Activated B cell treated with CpG ODN at 0.5 μM for 24 hours (primary cell): ENCODE measurements at regions not wholly inside any gene's neighbourhood (a gene's known extent, or its start where the extent isn't known, plus 50 kb on each side); places are given as distances from the start of the nearest gene placed in this dataset.

Experiments
- ATAC-seq: fragments of 200-7000 bp; cut with Tn5 transposase; one replicate; pipeline ENCODE4 v1.10.0; 2021; ENCODE audit warnings: low read depth, mild to moderate bottlenecking, moderate library complexity
- CTCF ChIA-PET: fragments of 350-600 bp; sonication (Branson Sonifier 250); formaldehyde crosslinking; loops from one replicate; lab custom pipeline; 2021; ENCODE audit warnings: antibody characterized with exemption; lab: Charles Lee
- POLR2A ChIA-PET: fragments of 350-600 bp; sonication (Branson Sonifier 250); formaldehyde crosslinking; loops from one replicate; lab custom pipeline; 2021; ENCODE audit warnings: antibody characterized with exemption; lab: Charles Lee
- DNase-seq: peaks from one replicate; pipeline ENCODE4 v3.0.0; 2022
- H3K27ac Mint-ChIP-seq: one replicate; pipeline ENCODE4 v1.8.0; 2020; ENCODE audit warnings: mixed read lengths
- H3K27me3 Mint-ChIP-seq: one replicate; pipeline ENCODE4 v1.8.0; 2021; ENCODE audit warnings: mixed read lengths
- H3K36me3 Mint-ChIP-seq: one replicate; pipeline ENCODE4 v1.8.0; 2021; ENCODE audit warnings: low read depth, mixed read lengths
- H3K4me1 Mint-ChIP-seq: one replicate; pipeline ENCODE4 v1.8.0; 2021; ENCODE audit warnings: mixed read lengths
- H3K4me3 Mint-ChIP-seq: one replicate; pipeline ENCODE4 v1.8.0; 2020; ENCODE audit warnings: mild to moderate bottlenecking, mixed read lengths
- H3K9me3 Mint-ChIP-seq: one replicate; pipeline ENCODE4 v1.8.0; 2020; ENCODE audit warnings: mixed read lengths
- intact Hi-C: fragments of 100-400 bp; cut with micrococcal nuclease; formaldehyde crosslinking; loops from one replicate; pipeline ENCODE4 v1.15.1; 2024
- TF ChIP-seq, protein P1 (sequence below): fragments of 200-600 bp; IDR thresholded peaks from one replicate; pipeline ENCODE4 v1.8.0; 2022; ENCODE audit warnings: antibody characterized with exemption, mild to moderate bottlenecking

DNA sequence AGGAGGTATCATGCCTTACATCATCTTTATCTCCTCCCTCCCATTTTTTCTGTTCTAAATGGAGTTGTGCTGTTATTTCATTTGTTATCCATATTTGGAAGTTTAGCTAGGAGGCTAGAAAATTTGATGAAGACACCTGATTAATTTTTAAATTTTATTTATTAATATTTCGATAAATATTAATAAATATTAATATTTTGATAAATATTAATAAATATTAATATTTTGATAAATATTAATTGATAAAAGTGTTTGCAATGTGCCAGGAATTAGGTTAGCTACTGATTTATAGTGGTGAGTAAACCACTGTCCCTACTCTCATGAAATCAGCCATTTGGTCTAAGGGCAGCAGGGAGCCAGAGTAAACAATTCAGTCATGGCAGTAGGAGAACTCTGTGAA lies 161.4 kb downstream of the GNAT3 start:
- Mint-ChIP-seq H3K9me3 (no peaks in the 10 kb centered on the region), H3K36me3 (no peaks in the 10 kb centered on the region), H3K27me3 (no peaks in the 10 kb centered on the region), H3K4me3 (no peak overlapping the region), H3K4me1 (no peaks in the 10 kb centered on the region), H3K27ac (no peak overlapping the region)
- ChIA-PET CTCF (no interaction called here), POLR2A (no interaction called here)
- intact Hi-C loops = no loop called here
- DNase-seq (no peak), ATAC-seq (no peak)
- TF ChIP-seq, protein P1, sequence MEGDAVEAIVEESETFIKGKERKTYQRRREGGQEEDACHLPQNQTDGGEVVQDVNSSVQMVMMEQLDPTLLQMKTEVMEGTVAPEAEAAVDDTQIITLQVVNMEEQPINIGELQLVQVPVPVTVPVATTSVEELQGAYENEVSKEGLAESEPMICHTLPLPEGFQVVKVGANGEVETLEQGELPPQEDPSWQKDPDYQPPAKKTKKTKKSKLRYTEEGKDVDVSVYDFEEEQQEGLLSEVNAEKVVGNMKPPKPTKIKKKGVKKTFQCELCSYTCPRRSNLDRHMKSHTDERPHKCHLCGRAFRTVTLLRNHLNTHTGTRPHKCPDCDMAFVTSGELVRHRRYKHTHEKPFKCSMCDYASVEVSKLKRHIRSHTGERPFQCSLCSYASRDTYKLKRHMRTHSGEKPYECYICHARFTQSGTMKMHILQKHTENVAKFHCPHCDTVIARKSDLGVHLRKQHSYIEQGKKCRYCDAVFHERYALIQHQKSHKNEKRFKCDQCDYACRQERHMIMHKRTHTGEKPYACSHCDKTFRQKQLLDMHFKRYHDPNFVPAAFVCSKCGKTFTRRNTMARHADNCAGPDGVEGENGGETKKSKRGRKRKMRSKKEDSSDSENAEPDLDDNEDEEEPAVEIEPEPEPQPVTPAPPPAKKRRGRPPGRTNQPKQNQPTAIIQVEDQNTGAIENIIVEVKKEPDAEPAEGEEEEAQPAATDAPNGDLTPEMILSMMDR = no peak

DNA sequence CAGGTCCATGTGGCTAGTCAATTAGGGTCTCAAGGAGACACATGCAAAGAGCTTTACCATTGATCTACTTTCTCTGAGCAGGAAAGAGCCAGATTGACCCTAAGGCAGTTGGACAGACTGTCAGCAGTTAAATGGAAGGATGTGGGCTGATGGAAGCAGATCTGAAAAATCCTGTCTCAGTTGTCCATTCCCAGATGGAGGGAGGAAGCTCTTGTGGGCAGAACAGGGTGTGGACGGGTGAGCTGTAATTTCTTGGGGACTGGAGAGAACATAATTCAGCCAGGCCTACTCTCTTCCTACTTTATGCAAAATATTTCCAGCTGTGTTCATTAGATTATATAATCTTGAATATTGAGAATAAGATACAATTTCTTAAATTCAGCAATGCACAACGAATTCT lies 163.6 kb downstream of the GNAT3 start:
- intact Hi-C loops = no loop called here
- CTCF ChIA-PET = no interaction called here

DNA sequence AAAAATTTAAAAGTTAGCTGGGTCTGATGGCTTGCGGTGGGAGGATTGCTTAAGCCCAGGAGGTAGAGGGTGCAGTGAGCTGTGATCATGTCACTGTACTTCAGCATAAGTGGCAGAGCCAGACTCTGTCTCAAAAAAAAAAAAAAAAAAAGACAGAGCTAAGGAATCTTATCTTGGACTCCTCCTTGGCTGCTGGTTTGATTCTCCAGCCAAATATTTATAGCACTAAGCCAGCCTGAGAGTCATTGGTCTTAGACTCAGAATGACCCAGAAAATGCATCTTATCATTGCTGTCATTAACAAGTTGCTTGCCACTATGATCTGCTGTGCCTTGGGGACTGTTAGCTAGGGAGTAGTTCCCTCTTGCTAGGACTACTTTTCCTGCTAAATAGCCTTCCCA lies 164.7 kb downstream of the GNAT3 start:
- Mint-ChIP-seq H3K36me3 (no peaks in the 10 kb centered on the region), H3K27ac (no peak overlapping the region), H3K9me3 (no peaks in the 10 kb centered on the region), H3K4me3 (no peak overlapping the region), H3K4me1 (no peaks in the 10 kb centered on the region), H3K27me3 (no peaks in the 10 kb centered on the region)
- TF ChIP-seq, protein P1 = no peak
- DNase-seq = no peak
- ChIA-PET CTCF (no interaction called here), POLR2A (no interaction called here)
- intact Hi-C loops = no loop called here
- no peak for ATAC-seq

More for the DNA sequence above, 163.6 kb downstream of the GNAT3 start:
- no peak for ATAC-seq
- H3K36me3 Mint-ChIP-seq = no peaks in the 10 kb centered on the region
- no peaks in the 10 kb centered on the region for H3K4me1 Mint-ChIP-seq
- no peak overlapping the region for H3K4me3 Mint-ChIP-seq
- H3K9me3 Mint-ChIP-seq = no peaks in the 10 kb centered on the region
- TF ChIP-seq, protein P1 = no peak
- H3K27ac Mint-ChIP-seq = no peak overlapping the region
- POLR2A ChIA-PET = no interaction called here
- DNase-seq = no peak
- H3K27me3 Mint-ChIP-seq = no peaks in the 10 kb centered on the region

DNA sequence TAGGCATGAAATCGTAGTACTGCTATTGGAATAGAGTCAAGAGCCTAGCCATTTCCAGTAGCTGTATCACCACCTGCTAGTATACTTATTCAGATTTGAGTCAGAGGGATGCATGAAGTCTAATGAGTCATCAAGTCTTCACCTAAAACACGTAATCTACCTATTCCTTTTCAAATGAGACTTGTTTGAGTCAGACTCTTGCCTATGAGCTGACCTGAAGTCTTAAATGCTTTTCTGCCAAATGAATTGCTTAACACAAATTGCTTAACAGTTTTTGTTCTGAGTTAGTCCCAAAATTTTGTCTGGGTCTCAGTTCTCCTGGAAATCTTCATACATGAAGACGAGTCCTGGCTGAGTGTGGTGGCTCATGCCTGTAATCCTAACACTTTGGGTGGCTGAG lies 165.2 kb downstream of the GNAT3 start:
- no peaks in the 10 kb centered on the region for H3K9me3 Mint-ChIP-seq
- ChIA-PET POLR2A (no interaction called here), CTCF (no interaction called here)
- DNase-seq (no peak), ATAC-seq (no peak)
- H3K4me1 Mint-ChIP-seq = no peaks in the 10 kb centered on the region
- intact Hi-C loops = no loop called here
- no peak overlapping the region for H3K4me3 Mint-ChIP-seq
- H3K27ac Mint-ChIP-seq = no peak overlapping the region
- H3K27me3 Mint-ChIP-seq = no peaks in the 10 kb centered on the region
- TF ChIP-seq, protein P1 = no peak
- H3K36me3 Mint-ChIP-seq = no peaks in the 10 kb centered on the region

DNA sequence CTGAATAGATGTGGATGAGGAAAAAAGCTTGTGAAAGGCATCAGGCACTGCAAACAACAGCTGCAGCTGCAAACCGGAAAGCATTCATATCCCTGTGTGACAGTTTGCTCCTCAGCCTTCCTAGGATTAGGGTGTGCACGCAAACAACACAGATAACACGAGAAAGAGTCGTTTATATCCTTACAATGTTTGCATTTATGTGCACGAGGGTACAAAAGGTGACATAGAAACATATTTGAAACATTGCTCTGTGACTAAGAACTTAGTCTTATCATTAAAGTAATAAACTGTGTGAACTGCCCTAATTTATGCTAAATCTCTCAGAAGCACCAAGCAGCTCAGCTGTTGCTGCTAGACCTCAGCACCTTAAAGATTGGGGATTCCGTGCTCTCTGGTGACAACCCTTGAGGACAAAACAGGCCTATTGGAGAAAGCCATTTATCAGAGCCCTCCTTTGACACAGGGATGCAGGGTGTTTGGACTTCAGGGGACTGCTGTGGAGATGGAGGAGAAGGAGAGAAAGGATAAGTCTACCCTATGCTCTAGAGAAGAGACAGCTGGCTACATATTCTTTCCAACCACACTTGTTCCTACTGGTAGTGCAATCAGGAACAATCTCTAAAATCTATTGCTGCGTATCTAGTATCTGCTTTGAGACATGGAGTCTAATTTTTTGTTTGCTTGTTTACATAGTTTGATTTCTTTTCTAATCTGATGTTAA lies 176.2 kb downstream of the GNAT3 start:
- H3K27ac Mint-ChIP-seq = no peak overlapping the region

More for the DNA sequence above, 176.2 kb downstream of the GNAT3 start:
- DNase-seq (no peak), ATAC-seq (no peak)
- ChIA-PET POLR2A (no interaction called here), CTCF (no interaction called here)
- Mint-ChIP-seq H3K9me3 (peaks cover 2% of the 10 kb centered on the region), H3K4me1 (no peaks in the 10 kb centered on the region), H3K36me3 (no peaks in the 10 kb centered on the region), H3K4me3 (no peak overlapping the region), H3K27me3 (no peaks in the 10 kb centered on the region)
- intact Hi-C loops = no loop called here
- TF ChIP-seq, protein P1 = no peak
